ENCODE measurements at regions not wholly inside any gene's neighbourhood (a gene's known extent, or its start where the extent isn't known, plus 50 kb on each side); places are given as distances from the start of the nearest gene placed in this dataset.

DNA sequence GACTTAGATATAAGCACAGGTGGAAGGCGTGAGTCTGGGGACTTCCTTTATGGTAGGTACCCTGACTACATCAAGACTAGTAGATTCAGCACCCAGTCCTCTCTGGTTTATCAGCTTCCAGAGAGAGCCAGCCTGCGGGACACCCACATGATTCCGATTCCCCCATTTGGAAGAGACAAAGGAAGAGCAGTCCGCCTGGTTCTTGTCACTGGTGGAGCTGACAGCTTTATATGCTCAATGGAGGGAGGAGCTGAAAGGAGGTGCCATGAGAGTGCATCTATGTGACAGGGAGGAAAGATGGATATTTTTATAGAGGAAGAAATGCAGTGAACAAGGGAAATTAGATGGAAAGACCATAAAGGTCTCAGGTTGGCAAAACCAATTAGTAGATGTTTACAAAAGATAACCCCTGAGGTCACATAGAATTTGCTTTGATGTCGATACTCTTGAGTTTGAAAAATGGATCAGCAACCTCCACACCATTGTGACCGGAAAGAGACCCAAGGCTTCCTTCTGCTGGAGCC is 437.7 kb downstream of the PMP22 start:
- H3K4me1 Mint-ChIP-seq, result peaks cover 3% of the 10 kb centered on the region
- no peaks in the 10 kb centered on the region for H4K20me1 ChIP-seq (ENCODE audit: insufficient read depth, low read length)
- peaks cover 0 to 7% of the 10 kb centered on the region in 2 donors for H3K9me3 ChIP-seq (replicated peaks in 1 of 2; ENCODE audit: control insufficient read depth in 1 of 2, insufficient read depth in 1 of 2, low read length in 2 of 2)
- DNase-seq, result no peak
- no peak overlapping the region for H3K4me3 Mint-ChIP-seq
- no peaks in the 10 kb centered on the region for H3K36me3 Mint-ChIP-seq
- no peaks in the 10 kb centered on the region for H3K27me3 ChIP-seq (ENCODE audit: control insufficient read depth in 2 of 2, insufficient read depth in 2 of 2, low read length in 2 of 2)
- no peak overlapping the region for H2AFZ ChIP-seq (ENCODE audit: insufficient read depth, low read depth, low read length, poor library complexity, severe bottlenecking)
- H3K4me3 ChIP-seq (replicated peaks in 1 of 3; ENCODE audit: low read depth in 2 of 3, low read length in 3 of 3), result no peak overlapping the region
- intact Hi-C loops (cut with micrococcal nuclease), result no loop called here
- H3K27ac ChIP-seq (ENCODE audit: low read depth in 1 of 2, low read length in 2 of 2), result no peak overlapping the region
- H3K9ac ChIP-seq (ENCODE audit: insufficient read depth, low read length, poor library complexity, severe bottlenecking), result no peak overlapping the region
- H3K4me2 ChIP-seq (replicated peaks; ENCODE audit: extremely low read depth, low read length, poor library complexity, severe bottlenecking), result no peak overlapping the region
- WGBS (ENCODE audit: insufficient coverage), result 95% methylated on average over 3 of the region's 6 CpGs
- TF ChIP-seq, protein P1, sequence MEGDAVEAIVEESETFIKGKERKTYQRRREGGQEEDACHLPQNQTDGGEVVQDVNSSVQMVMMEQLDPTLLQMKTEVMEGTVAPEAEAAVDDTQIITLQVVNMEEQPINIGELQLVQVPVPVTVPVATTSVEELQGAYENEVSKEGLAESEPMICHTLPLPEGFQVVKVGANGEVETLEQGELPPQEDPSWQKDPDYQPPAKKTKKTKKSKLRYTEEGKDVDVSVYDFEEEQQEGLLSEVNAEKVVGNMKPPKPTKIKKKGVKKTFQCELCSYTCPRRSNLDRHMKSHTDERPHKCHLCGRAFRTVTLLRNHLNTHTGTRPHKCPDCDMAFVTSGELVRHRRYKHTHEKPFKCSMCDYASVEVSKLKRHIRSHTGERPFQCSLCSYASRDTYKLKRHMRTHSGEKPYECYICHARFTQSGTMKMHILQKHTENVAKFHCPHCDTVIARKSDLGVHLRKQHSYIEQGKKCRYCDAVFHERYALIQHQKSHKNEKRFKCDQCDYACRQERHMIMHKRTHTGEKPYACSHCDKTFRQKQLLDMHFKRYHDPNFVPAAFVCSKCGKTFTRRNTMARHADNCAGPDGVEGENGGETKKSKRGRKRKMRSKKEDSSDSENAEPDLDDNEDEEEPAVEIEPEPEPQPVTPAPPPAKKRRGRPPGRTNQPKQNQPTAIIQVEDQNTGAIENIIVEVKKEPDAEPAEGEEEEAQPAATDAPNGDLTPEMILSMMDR (IDR thresholded peaks at IDR 0.05), result no peak
- H3K4me1 ChIP-seq (ENCODE audit: control insufficient read depth in 1 of 2, insufficient read depth in 2 of 2, low read length in 2 of 2), result no peaks in the 10 kb centered on the region
- H3K9me3 Mint-ChIP-seq, result peaks cover 7 to 22% (median 12%) of the 10 kb centered on the region in 7 donors
- peaks cover 0 to 3% (median 0%) of the 10 kb centered on the region in 3 donors for H3K27me3 Mint-ChIP-seq (ENCODE audit: low read depth in 3 of 3)
- no peak overlapping the region for H3K27ac Mint-ChIP-seq
- H3K79me2 ChIP-seq (ENCODE audit: insufficient read depth, low read length), result no peaks in the 10 kb centered on the region
- no peaks in the 10 kb centered on the region for H3K36me3 ChIP-seq (replicated peaks in 1 of 2; ENCODE audit: control insufficient read depth in 1 of 2, insufficient read depth in 2 of 2, low read length in 2 of 2)

DNA sequence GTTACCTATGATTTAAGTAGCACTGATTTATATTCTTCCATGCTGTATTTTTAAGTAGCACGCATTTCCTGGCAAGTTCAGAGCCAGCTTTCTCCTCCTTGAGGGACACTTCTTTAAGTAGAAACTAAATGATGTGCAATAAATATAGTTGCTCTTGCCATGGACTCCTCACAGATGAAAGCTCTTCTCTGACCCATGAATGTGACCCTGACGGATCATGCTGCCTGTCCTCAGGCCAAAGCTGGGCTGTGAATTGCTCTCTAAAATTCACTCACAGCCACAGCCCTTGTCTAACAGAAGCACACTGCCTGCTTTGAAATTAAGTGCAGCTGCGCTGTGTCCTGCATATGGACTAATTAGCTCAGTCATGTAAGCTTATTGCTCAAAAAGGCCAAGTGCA is 438.8 kb downstream of the PMP22 start:
- Histone ChIP-seq H3K9ac (ENCODE audit: insufficient read depth, low read length, poor library complexity, severe bottlenecking) (no peak overlapping the region), H4K20me1 (ENCODE audit: insufficient read depth, low read length) (no peaks in the 10 kb centered on the region), H3K9me3 (replicated peaks in 1 of 2; ENCODE audit: control insufficient read depth in 1 of 2, insufficient read depth in 1 of 2, low read length in 2 of 2) (peaks cover 0 to 7% of the 10 kb centered on the region in 2 donors), H3K36me3 (replicated peaks in 1 of 2; ENCODE audit: control insufficient read depth in 1 of 2, insufficient read depth in 2 of 2, low read length in 2 of 2) (no peaks in the 10 kb centered on the region), H3K27ac (ENCODE audit: low read depth in 1 of 2, low read length in 2 of 2) (no peak overlapping the region), H2AFZ (ENCODE audit: insufficient read depth, low read depth, low read length, poor library complexity, severe bottlenecking) (no peak overlapping the region), H3K27me3 (ENCODE audit: control insufficient read depth in 2 of 2, insufficient read depth in 2 of 2, low read length in 2 of 2) (no peaks in the 10 kb centered on the region), H3K79me2 (ENCODE audit: insufficient read depth, low read length) (no peaks in the 10 kb centered on the region), H3K4me2 (replicated peaks; ENCODE audit: extremely low read depth, low read length, poor library complexity, severe bottlenecking) (no peak overlapping the region), H3K4me3 (replicated peaks in 1 of 3; ENCODE audit: low read depth in 2 of 3, low read length in 3 of 3) (no peak overlapping the region), H3K4me1 (ENCODE audit: control insufficient read depth in 1 of 2, insufficient read depth in 2 of 2, low read length in 2 of 2) (no peaks in the 10 kb centered on the region)
- Mint-ChIP-seq H3K36me3 (no peaks in the 10 kb centered on the region), H3K27me3 (ENCODE audit: low read depth in 3 of 3) (peaks cover 0 to 3% (median 0%) of the 10 kb centered on the region in 3 donors), H3K4me3 (no peak overlapping the region), H3K4me1 (peaks cover 3% of the 10 kb centered on the region), H3K9me3 (peaks cover 7 to 22% (median 12%) of the 10 kb centered on the region in 7 donors), H3K27ac (peak overlapping the region in 1 of 7 donors; percentile 30)
- DNase-seq, result no peak
- intact Hi-C loops (cut with micrococcal nuclease), result no loop called here
- 100% methylated on average over 2 of the region's 3 CpGs for WGBS (ENCODE audit: insufficient coverage)
- TF ChIP-seq, protein P1 (IDR thresholded peaks at IDR 0.05), result no peak
